ENCODE measurements at regions not wholly inside any gene's neighbourhood (a gene's known extent, or its start where the extent isn't known, plus 50 kb on each side); places are given as distances from the start of the nearest gene placed in this dataset.

DNA sequence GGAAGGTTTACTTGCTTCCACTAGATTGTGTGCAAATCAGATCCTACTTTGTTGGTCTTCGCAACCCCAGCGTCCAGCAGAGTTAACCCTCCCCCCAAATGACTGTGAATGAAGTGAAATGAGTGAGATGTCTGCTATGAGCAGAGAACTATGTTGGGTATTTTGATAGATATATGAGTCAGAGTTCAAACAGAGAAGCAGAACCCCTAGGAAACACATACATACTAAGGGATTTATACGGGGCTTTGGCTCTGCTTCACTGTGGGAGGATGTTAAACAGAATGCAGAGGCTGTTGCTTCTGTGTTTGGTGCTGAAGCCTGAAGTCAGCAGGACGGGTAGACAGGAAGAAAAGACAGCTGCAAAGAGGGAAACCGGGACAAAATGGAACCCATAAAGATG is 197.0 kb downstream of the MZT1 start:
- WGBS (ENCODE audit: low lambda C conversion rate), result 59% methylated on average over 5 of the region's 5 CpGs
- no peaks in the 10 kb centered on the region for H4K20me1 ChIP-seq (ENCODE audit: insufficient read depth)
- H3K36me3 ChIP-seq (replicated peaks in 1 of 2; ENCODE audit: control insufficient read depth in 1 of 2, insufficient read depth in 2 of 2, low read length in 1 of 2), result no peaks in the 10 kb centered on the region
- H2AFZ ChIP-seq (ENCODE audit: low read depth), result peak overlapping the region; percentile 7
- no peaks in the 10 kb centered on the region for H3F3A ChIP-seq (replicated peaks; ENCODE audit: insufficient read depth)
- ChIA-PET CTCF (interaction anchor here (0.9 to 1.3 kb wide), 3 partner anchors 10 to 15 kb away, joined by 3 read pairs; no protein-coding TSS in a partner anchor), POLR2A (no interaction called here)
- no peaks in the 10 kb centered on the region for H3K9me2 ChIP-seq
- H3K27ac ChIP-seq (ENCODE audit: low read depth in 2 of 2, low read length in 1 of 2), result 0 out of 4 replicates have a peak overlapping the region, but pooled peaks of 1 of the 2 experiments have one; percentile 4
- H3K4me1 ChIP-seq (ENCODE audit: control insufficient read depth in 1 of 2, insufficient read depth in 2 of 2, low read depth in 1 of 2, low read length in 1 of 2), result peaks cover 0 to 4% of the 10 kb centered on the region in 2 experiments; a peak in 2 of 4 replicates
- no peak overlapping the region for H3K4me3 ChIP-seq (ENCODE audit: low read depth in 2 of 2, low read length in 1 of 2)
- no peak for DNase-seq
- TF ChIP-seq RXRA (IDR thresholded peaks at IDR 0.05; ENCODE audit: borderline replicate concordance, low read depth) (peak; percentile 52; the same call in 1 of the 2 replicates), TAF1 (IDR thresholded peaks at IDR 0.05; ENCODE audit: borderline replicate concordance, low read depth, low read length) (no peak)
- H3K27me3 ChIP-seq (ENCODE audit: insufficient read depth), result no peaks in the 10 kb centered on the region
- H3K4me2 ChIP-seq, result no peak overlapping the region
- H3K79me2 ChIP-seq (ENCODE audit: insufficient read depth), result no peaks in the 10 kb centered on the region
- no peaks in the 10 kb centered on the region for H3K9me3 ChIP-seq
- H3K9ac ChIP-seq, result no peak overlapping the region

DNA sequence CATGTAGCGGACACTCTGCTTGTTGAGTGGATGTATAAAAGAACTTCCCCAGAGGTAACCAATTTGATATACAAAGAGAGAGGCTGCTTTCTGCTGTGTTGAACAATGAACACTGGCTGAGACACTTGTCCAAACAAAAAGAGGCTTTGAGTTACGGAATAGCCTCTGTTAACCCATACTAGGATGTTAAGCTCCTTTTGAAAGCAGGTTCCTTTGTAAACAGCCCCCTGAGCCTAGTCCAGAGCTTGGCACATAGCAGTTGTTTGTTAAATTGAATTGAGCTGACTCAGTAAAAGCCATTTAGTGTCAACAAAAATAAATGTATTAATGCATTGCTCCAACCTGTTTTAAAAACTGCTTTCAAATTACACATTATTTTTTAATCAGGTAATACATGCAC is 200.1 kb downstream of the MZT1 start:
- Histone ChIP-seq H3K9me2 (no peaks in the 10 kb centered on the region), H3K27ac (ENCODE audit: low read depth in 2 of 2, low read length in 1 of 2) (no peak overlapping the region), H3K4me1 (ENCODE audit: control insufficient read depth in 1 of 2, insufficient read depth in 2 of 2, low read depth in 1 of 2, low read length in 1 of 2) (peaks cover 0 to 8% of the 10 kb centered on the region in 2 experiments; a peak in 2 of 4 replicates), H3K79me2 (ENCODE audit: insufficient read depth) (no peaks in the 10 kb centered on the region), H3K9me3 (no peaks in the 10 kb centered on the region), H3K27me3 (ENCODE audit: insufficient read depth) (no peaks in the 10 kb centered on the region), H3K9ac (no peak overlapping the region), H2AFZ (ENCODE audit: low read depth) (no peak overlapping the region), H3K4me3 (ENCODE audit: low read depth in 2 of 2, low read length in 1 of 2) (no peak overlapping the region), H3K4me2 (no peak overlapping the region), H4K20me1 (ENCODE audit: insufficient read depth) (no peaks in the 10 kb centered on the region), H3K36me3 (replicated peaks in 1 of 2; ENCODE audit: control insufficient read depth in 1 of 2, insufficient read depth in 2 of 2, low read length in 1 of 2) (no peaks in the 10 kb centered on the region), H3F3A (replicated peaks; ENCODE audit: insufficient read depth) (no peaks in the 10 kb centered on the region)
- WGBS (ENCODE audit: low lambda C conversion rate), result 86% methylated on average over 2 of the region's 2 CpGs
- DNase-seq, result no peak
- CTCF ChIA-PET, result no interaction called here
- POLR2A ChIA-PET, result no interaction called here
- TF ChIP-seq EP300 (IDR thresholded peaks at IDR 0.05; ENCODE audit: borderline replicate concordance in 1 of 2, low read depth in 1 of 2, low read length in 1 of 2), result no peak
- no peak for TF ChIP-seq GABPA (IDR thresholded peaks at IDR 0.05; ENCODE audit: low read depth)
- TF ChIP-seq, protein P1, sequence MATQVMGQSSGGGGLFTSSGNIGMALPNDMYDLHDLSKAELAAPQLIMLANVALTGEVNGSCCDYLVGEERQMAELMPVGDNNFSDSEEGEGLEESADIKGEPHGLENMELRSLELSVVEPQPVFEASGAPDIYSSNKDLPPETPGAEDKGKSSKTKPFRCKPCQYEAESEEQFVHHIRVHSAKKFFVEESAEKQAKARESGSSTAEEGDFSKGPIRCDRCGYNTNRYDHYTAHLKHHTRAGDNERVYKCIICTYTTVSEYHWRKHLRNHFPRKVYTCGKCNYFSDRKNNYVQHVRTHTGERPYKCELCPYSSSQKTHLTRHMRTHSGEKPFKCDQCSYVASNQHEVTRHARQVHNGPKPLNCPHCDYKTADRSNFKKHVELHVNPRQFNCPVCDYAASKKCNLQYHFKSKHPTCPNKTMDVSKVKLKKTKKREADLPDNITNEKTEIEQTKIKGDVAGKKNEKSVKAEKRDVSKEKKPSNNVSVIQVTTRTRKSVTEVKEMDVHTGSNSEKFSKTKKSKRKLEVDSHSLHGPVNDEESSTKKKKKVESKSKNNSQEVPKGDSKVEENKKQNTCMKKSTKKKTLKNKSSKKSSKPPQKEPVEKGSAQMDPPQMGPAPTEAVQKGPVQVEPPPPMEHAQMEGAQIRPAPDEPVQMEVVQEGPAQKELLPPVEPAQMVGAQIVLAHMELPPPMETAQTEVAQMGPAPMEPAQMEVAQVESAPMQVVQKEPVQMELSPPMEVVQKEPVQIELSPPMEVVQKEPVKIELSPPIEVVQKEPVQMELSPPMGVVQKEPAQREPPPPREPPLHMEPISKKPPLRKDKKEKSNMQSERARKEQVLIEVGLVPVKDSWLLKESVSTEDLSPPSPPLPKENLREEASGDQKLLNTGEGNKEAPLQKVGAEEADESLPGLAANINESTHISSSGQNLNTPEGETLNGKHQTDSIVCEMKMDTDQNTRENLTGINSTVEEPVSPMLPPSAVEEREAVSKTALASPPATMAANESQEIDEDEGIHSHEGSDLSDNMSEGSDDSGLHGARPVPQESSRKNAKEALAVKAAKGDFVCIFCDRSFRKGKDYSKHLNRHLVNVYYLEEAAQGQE (IDR thresholded peaks at IDR 0.05; ENCODE audit: low read depth, low read length), result no peak
- no peak for TF ChIP-seq RFX5 (IDR thresholded peaks at IDR 0.05; ENCODE audit: low read length)
- no peak for TF ChIP-seq YY1 (IDR thresholded peaks at IDR 0.05; ENCODE audit: low read depth)

DNA sequence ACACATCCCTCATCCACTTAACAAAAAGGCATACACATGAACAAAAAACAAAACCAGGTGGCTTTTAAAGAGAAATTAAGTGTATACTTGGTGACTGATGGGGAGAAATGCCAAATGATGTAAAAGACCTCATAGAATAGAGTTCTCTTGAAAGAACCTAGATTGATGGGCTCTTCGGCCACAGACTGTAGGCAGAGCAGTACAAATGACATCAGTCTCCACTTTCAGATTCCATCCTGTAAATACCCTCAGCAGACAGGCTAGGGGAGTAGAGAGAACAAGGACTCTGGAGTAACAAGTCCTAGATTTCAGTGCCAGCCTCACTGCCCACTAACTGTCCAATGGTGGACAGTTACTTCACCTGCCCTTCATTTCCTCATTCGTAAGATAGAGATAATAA is 203.8 kb downstream of the MZT1 start:
- H3K36me3 ChIP-seq (replicated peaks in 1 of 2; ENCODE audit: control insufficient read depth in 1 of 2, insufficient read depth in 2 of 2, low read length in 1 of 2), result no peaks in the 10 kb centered on the region
- H3K79me2 ChIP-seq (ENCODE audit: insufficient read depth), result no peaks in the 10 kb centered on the region
- CTCF ChIA-PET, result interaction anchor here (1.4 kb wide), 1 partner anchor 11 kb away, joined by 4 read pairs; no protein-coding TSS in a partner anchor
- no peaks in the 10 kb centered on the region for H3F3A ChIP-seq (replicated peaks; ENCODE audit: insufficient read depth)
- H3K27me3 ChIP-seq (ENCODE audit: insufficient read depth), result no peaks in the 10 kb centered on the region
- no peaks in the 10 kb centered on the region for H4K20me1 ChIP-seq (ENCODE audit: insufficient read depth)
- peaks cover 0 to 19% of the 10 kb centered on the region in 2 experiments; a peak in 2 of 4 replicates for H3K4me1 ChIP-seq (ENCODE audit: control insufficient read depth in 1 of 2, insufficient read depth in 2 of 2, low read depth in 1 of 2, low read length in 1 of 2)
- H3K27ac ChIP-seq (ENCODE audit: low read depth in 2 of 2, low read length in 1 of 2), result peak overlapping the region in 1 of 2 experiments; percentile 89; a peak in 1 of 4 replicates
- DNase-seq, result no peak
- no peak overlapping the region for H3K4me3 ChIP-seq (ENCODE audit: low read depth in 2 of 2, low read length in 1 of 2)
- H3K9me2 ChIP-seq, result no peaks in the 10 kb centered on the region
- no peak overlapping the region for H3K9ac ChIP-seq
- H3K9me3 ChIP-seq, result no peaks in the 10 kb centered on the region
- 95% methylated on average over 2 of the region's 2 CpGs for WGBS (ENCODE audit: low lambda C conversion rate)
- POLR2A ChIA-PET, result no interaction called here
- H2AFZ ChIP-seq (ENCODE audit: low read depth), result no peak overlapping the region
- H3K4me2 ChIP-seq, result no peak overlapping the region
- TF ChIP-seq, protein P2, sequence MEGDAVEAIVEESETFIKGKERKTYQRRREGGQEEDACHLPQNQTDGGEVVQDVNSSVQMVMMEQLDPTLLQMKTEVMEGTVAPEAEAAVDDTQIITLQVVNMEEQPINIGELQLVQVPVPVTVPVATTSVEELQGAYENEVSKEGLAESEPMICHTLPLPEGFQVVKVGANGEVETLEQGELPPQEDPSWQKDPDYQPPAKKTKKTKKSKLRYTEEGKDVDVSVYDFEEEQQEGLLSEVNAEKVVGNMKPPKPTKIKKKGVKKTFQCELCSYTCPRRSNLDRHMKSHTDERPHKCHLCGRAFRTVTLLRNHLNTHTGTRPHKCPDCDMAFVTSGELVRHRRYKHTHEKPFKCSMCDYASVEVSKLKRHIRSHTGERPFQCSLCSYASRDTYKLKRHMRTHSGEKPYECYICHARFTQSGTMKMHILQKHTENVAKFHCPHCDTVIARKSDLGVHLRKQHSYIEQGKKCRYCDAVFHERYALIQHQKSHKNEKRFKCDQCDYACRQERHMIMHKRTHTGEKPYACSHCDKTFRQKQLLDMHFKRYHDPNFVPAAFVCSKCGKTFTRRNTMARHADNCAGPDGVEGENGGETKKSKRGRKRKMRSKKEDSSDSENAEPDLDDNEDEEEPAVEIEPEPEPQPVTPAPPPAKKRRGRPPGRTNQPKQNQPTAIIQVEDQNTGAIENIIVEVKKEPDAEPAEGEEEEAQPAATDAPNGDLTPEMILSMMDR (IDR thresholded peaks at IDR 0.05), result no peak
- TF ChIP-seq, protein P3, sequence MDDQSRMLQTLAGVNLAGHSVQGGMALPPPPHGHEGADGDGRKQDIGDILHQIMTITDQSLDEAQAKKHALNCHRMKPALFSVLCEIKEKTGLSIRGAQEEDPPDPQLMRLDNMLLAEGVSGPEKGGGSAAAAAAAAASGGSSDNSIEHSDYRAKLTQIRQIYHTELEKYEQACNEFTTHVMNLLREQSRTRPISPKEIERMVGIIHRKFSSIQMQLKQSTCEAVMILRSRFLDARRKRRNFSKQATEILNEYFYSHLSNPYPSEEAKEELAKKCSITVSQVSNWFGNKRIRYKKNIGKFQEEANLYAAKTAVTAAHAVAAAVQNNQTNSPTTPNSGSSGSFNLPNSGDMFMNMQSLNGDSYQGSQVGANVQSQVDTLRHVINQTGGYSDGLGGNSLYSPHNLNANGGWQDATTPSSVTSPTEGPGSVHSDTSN (IDR thresholded peaks at IDR 0.05), result no peak
- no peak for TF ChIP-seq FOSL2 (IDR thresholded peaks at IDR 0.05; ENCODE audit: borderline replicate concordance, low read depth)
- no peak for TF ChIP-seq FOXM1 (IDR thresholded peaks at IDR 0.05; ENCODE audit: low read depth)
- no peak for TF ChIP-seq ELF1 (IDR thresholded peaks at IDR 0.05)
- TF ChIP-seq, protein P4, sequence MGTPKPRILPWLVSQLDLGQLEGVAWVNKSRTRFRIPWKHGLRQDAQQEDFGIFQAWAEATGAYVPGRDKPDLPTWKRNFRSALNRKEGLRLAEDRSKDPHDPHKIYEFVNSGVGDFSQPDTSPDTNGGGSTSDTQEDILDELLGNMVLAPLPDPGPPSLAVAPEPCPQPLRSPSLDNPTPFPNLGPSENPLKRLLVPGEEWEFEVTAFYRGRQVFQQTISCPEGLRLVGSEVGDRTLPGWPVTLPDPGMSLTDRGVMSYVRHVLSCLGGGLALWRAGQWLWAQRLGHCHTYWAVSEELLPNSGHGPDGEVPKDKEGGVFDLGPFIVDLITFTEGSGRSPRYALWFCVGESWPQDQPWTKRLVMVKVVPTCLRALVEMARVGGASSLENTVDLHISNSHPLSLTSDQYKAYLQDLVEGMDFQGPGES (IDR thresholded peaks at IDR 0.05; ENCODE audit: low read depth, low read length), result no peak

Measured in SK-N-SH (cell line).